ENCODE measurements at regions not wholly inside any gene's neighbourhood (a gene's known extent, or its start where the extent isn't known, plus 50 kb on each side); places are given as distances from the start of the nearest gene placed in this dataset.

DNA sequence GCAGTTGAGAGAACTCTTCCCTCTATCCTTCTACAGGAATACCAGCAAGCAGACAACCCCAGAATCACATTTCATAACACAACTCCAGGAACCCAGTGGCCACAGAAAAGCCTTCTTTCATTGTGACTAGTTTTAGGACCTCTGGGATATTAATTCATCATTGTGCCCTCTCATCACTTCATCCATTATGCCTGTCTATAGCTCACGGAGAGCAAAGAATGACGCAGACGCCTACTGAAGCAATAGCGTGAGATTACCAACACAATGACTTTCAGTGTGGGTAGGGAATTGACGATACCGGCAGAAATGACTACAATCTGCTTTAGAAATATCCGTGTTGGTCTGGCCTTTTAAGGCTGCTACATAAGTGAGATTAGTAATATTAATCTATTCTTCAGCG lies 158.1 kb upstream of the FOXG1 start:
- ATAC-seq (no peak), DNase-seq (no peak)
- Histone ChIP-seq H3K36me3 (no peaks in the 10 kb centered on the region), H3K9me3 (no peaks in the 10 kb centered on the region), H3K27me3 (no peaks in the 10 kb centered on the region), H3K27ac (no peak overlapping the region), H3K4me1 (no peaks in the 10 kb centered on the region), H3K4me3 (no peak overlapping the region)
- WGBS, 4 donors = 55 to 75% (median 70%) methylated on average over 8 of the region's 8 CpGs
- intact Hi-C loops (cut with DNase I) = no loop called here
- TF ChIP-seq POLR2A (IDR thresholded peaks at IDR 0.05) = no peak
- TF ChIP-seq, protein P1, sequence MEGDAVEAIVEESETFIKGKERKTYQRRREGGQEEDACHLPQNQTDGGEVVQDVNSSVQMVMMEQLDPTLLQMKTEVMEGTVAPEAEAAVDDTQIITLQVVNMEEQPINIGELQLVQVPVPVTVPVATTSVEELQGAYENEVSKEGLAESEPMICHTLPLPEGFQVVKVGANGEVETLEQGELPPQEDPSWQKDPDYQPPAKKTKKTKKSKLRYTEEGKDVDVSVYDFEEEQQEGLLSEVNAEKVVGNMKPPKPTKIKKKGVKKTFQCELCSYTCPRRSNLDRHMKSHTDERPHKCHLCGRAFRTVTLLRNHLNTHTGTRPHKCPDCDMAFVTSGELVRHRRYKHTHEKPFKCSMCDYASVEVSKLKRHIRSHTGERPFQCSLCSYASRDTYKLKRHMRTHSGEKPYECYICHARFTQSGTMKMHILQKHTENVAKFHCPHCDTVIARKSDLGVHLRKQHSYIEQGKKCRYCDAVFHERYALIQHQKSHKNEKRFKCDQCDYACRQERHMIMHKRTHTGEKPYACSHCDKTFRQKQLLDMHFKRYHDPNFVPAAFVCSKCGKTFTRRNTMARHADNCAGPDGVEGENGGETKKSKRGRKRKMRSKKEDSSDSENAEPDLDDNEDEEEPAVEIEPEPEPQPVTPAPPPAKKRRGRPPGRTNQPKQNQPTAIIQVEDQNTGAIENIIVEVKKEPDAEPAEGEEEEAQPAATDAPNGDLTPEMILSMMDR (IDR thresholded peaks at IDR 0.05) = no peak

DNA sequence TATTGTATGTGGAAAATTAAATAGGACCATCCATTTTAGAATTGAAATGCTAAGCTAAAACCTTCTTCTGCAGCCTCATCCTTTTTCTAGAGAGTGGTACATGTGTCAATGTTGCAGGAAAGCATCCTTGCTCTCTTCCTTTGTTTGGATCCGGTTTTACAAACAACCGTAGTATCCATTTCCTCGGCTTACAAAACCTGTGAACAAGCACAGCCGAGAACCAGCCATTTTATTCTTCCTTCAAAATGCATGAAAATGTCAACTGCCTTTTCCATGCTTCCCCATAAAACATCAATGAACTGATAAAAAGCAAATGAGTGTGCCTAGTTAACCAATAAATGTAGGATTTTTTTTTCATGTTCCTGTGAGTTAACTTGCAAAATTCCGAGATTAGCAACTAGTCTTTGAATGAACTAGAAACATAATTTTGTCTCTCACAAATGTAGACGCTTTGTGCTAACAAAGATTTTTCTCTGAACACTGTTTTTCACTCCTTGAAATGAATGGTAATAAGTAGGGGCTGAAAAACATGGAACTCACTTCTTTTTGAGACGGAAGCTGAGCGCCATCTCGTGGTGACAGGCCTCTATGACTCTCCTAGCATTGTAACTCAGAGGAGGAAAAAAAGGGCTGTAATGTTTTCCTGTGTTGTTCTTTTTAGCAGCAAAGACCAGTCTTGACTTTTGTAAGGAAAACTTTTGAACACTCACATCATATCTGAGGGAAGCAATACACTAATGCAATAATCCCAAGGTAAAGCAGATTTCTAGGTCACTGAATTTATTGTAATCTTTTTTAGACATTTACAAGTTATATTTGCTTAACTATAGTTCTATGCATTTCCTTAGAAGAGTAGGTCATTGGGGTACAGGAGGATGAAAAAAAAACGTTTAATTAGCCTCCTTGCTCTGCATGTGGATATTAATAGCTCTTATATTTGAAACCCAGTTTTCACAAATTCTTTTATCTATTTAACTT lies 157.4 kb upstream of the FOXG1 start:
- TF ChIP-seq POLR2A (IDR thresholded peaks at IDR 0.05) = no peak
- TF ChIP-seq, protein P1 (IDR thresholded peaks at IDR 0.05) = peak in 11 of 12 donors; percentile 9 to 58 (median 39)
- WGBS, 4 donors = 27 to 33% (median 29%) methylated on average over 10 of the region's 10 CpGs
- no peaks in the 10 kb centered on the region for H3K4me1 ChIP-seq
- ATAC-seq = no peak
- H3K27me3 ChIP-seq = no peaks in the 10 kb centered on the region
- H3K4me3 ChIP-seq = no peak overlapping the region
- peak in 1 of 5 donors; percentile 14 for DNase-seq
- intact Hi-C loops (cut with DNase I) = no loop called here
- H3K27ac ChIP-seq = no peak overlapping the region
- no peaks in the 10 kb centered on the region for H3K36me3 ChIP-seq
- no peaks in the 10 kb centered on the region for H3K9me3 ChIP-seq

DNA sequence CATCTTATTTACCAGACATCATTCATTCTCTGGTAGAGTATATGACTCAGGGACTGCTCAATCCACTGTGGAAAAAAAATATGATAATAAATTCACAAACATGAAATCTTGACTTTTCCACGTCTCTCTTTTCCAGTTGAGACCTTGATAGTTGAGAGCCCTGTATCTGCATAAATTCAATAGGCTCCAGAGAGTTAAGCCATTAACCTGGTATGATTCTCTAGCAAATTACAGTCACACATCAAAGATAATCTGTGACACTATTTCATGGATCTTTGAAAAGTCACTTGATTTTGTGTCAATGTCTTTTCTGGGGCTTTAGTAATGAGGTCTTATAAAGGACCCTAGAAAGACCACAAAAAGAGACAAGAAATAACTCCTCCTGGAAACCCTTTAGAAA lies 154.2 kb upstream of the FOXG1 start:
- ATAC-seq (no peak), DNase-seq (no peak)
- no peaks in the 10 kb centered on the region for H3K4me1 ChIP-seq
- peaks cover 0 to 4% (median 0%) of the 10 kb centered on the region in 12 donors for H3K9me3 ChIP-seq
- H3K27me3 ChIP-seq = no peaks in the 10 kb centered on the region
- H3K36me3 ChIP-seq = no peaks in the 10 kb centered on the region
- H3K4me3 ChIP-seq = no peak overlapping the region
- no peak for TF ChIP-seq POLR2A (IDR thresholded peaks at IDR 0.05)
- TF ChIP-seq, protein P1 (IDR thresholded peaks at IDR 0.05) = no peak
- H3K27ac ChIP-seq = no peak overlapping the region
- WGBS, 4 donors = 30 to 59% (median 36%) methylated on average over 1 of the region's 1 CpG
- intact Hi-C loops (cut with DNase I) = no loop called here

DNA sequence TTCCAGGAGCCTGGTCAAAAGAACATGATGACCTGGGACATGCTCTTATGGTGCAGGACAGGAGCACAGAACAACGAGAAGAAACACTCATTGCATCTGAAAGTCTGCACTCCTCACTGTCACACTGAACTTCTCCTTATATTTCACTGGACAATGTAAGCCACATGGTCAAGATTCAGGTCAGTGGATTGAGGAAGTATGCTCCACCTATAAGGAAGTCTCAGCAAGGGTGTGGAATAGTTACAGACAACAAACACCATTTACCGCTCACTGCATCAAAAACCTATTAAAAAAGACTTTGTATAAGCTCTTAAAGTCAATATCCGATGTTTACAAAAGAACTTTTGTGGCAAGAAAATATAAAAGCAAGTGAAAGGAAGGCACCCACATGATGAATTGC lies 153.1 kb upstream of the FOXG1 start:
- Histone ChIP-seq H3K9me3 (peaks cover 0 to 4% (median 0%) of the 10 kb centered on the region in 12 donors), H3K4me1 (no peaks in the 10 kb centered on the region), H3K27ac (no peak overlapping the region), H3K4me3 (no peak overlapping the region), H3K36me3 (no peaks in the 10 kb centered on the region), H3K27me3 (no peaks in the 10 kb centered on the region)
- WGBS, 4 donors = 70 to 79% (median 74%) methylated on average over 3 of the region's 3 CpGs
- intact Hi-C loops (cut with DNase I) = no loop called here
- no peak for ATAC-seq
- TF ChIP-seq, protein P1 (IDR thresholded peaks at IDR 0.05) = no peak
- TF ChIP-seq POLR2A (IDR thresholded peaks at IDR 0.05) = no peak
- DNase-seq = no peak

All from heart left ventricle (tissue), 16 donors.